GM19351 (cell line): ENCODE measurements at regions not wholly inside any gene's neighbourhood (a gene's known extent, or its start where the extent isn't known, plus 50 kb on each side); places are given as distances from the start of the nearest gene placed in this dataset.

Source experiments
- ATAC-seq: cut with Tn5 transposase; IDR thresholded peaks from one replicate; pipeline ENCODE4 v1.9.1; 2021; ENCODE audit warnings: mild to moderate bottlenecking, moderate library complexity; ENCODE audit not compliant: unreplicated experiment

DNA sequence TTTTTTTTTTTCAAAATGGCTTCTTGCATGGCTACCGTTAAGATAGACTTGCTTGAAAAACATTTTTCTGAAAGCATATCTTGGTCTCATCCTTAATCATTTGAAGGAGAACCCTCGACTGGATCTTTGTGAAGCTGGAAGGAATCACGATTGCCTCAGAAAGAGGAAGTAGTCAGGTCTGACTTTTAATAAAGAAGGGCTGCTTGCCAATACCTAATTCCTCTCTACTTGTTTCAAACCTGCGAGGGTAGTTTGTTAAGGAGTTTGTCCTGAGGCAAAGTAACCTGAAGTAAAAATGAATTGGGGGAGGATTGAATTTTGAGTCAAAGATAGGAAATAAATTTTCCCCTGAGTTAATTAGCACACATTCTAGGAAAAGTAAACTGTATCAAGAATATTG lies 288.1 kb upstream of the MAP3K7 start:
- no peak for ATAC-seq

DNA sequence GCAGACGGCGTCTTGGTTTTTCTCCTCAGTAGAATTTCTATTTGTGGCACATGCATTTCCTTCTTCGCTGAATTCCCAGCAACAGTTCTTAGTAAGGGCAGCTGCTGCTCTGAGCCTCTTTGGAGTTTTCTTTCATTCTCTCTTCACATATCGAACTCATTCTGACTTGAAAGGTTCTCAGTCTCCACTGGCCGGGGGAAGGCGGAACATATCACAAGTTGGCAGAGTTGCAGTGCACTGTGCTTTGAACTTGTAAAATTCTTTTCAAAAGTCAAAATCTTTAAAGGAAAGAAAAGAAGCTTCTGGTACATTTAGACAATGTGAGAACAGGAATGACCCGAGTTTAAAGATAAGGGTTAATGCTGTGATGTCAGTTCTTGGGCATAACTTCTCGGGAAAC lies 286.1 kb upstream of the MAP3K7 start:
- no peak for ATAC-seq

DNA sequence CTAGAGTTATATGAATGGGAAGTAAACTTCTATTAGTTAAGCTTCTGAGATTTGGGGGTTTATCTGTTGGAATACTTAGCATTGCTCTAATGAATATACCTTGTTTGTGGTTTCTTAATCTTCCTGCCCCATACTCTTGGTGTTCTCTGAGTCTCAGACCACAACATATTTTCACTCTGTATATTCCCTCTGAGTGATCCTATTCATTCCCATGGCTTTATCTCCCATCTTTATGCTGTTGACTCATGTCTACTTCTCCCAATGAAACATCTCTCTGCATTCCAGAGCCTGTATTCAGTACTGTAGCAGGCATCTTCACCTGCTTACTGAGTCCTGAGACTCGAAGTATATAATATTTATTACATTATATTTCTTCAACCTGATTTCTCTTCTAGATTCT lies 283.7 kb upstream of the MAP3K7 start:
- no peak for ATAC-seq

DNA sequence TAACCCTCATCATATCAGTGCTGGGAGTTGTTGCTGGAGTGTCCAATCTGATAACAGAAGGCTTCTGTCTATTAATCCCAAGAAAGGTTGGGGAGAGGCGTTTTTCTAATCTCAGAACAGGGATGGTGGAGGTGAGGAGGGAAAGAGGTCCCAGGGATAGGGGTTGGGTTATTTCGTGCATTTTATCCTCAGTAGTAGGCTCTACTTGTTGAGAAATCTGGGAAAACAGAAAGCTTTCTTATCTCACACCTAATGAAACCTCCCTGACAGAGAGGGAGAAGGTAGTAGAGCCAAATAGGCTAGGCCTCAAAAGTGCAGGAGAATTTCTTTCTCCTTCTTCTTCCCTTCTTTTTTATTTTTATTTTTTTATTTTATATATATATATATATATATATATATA lies 281.8 kb upstream of the MAP3K7 start:
- ATAC-seq: no peak

DNA sequence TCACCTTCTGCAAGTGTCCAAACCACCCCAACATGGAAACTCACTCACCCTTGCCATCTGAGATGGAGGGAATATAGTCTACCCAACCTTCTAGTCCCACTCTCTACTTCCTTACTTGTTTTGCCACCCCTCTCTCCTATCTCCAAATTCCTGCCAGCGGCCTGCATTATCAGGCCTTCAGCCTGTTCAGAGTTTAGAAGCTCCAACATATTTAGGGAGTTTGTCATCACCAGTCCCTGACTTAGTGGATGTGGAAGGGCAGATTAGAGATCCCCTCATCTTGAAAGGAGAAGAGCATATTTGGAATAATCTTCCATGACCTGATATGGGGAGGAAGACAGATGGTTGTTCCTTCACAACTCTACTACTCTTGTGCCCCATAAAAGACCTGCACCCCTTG lies 281.4 kb upstream of the MAP3K7 start:
- no peak for ATAC-seq

DNA sequence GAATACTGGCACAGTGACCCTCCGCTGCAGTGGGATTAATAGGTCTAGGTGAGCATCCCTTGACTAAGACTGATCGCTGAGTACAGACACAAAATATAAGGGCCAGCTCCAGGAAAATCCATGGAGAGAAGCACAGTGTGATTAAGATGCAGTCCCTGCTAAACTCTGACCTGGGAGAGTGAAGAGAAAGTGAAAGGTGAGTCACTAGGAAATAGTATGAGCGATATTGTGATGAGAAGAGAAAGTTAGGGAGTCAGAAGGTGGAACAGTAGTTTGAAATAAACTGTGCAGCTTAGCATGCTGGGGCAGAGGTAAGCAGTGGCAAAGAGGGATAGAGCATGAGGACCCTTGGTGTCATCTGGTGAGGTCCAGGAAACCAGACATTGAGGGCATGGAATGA lies 278.6 kb upstream of the MAP3K7 start:
- ATAC-seq: no peak

DNA sequence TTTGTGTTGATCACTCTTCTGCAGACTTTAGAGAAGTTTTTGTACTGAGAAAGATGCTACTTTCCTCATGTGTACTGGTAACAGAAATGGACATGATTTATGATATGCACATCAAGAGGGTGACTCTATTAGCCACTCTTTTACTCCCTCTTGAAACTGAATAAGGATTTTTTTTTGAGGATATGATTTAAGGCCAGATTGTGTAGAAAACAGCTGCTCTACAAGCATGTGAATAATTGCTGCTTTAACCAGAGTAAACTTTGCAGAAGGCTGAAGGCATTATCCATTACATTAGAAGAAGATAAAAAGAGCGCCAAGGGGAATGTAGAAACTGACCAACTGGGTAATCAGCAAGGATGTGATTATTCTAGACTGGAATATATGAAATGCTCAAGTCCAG lies 276.2 kb upstream of the MAP3K7 start:
- no peak for ATAC-seq

DNA sequence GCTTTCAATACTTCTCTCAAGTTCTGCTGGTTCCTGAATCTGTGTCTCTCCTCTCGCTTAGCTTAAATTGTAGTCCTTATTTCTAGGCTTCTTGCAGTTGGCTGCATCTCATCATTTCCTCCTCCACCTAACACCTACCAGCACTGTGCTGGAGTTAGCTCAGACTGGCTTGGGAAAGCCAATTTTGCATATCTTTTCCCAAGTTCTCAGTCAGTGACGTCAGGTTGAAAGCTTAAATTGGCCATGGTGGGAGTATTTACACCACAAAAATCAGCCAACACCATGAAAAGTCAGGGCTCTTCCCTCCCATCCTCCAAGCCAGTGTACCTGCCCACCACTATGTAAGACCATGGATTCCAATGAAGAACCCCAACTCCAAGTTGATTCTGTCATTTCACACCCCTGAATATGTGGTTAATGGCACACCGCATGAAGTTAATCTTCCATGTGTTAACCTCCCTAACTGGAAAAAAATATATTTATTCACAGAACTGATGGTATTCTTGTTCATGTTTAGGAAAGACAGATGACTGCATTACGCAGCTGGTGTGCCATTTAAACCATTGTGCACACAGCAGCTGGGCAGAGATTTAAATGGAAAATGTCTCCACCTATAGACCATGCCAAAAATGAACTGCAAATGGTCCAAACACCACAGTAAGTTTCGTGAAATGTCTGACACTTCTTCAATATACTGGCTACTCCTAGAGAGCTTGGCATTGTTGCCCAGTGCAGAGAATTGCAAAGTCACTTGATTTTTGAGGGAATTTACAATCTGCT lies 274.1 kb upstream of the MAP3K7 start:
- ATAC-seq: no peak

DNA sequence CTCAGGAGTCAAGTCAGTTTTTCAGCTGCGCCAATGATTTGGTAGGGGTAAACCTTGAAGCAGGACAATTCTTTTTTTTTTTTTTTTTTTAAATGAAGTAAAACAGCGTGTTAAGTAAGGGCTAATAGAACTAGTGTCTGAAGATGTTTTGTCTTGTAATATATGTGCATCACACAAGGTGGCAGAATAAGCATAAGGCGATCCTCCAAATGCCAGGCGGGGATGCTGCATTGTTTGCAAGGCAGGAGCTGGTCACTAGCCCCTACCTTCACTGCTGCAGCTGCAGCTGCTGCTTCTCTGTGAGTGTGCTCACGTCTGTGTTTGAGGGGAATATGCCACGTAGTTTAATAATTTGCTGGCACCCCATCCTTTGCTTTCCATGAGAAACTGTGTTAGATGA lies 272.7 kb upstream of the MAP3K7 start:
- ATAC-seq: no peak

DNA sequence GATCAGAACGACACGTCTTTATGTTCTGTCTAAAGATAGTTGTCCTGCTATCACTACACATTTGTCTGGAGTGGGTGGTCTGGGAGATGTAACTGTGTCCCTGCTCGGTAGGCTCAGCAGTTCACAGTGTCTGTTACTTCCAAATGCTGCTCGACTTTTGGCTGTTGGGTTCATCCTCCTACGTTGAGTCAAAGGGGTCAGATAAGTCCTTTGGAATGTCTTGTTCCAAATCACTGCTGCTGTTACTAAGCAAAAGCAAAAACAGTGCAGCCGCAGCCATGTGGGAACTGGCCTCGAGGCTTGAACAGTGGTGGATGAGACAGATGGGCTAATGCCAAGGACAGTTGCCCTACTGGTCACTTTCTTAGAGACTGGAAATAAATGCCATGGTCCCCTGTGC lies 272.2 kb upstream of the MAP3K7 start:
- no peak for ATAC-seq

DNA sequence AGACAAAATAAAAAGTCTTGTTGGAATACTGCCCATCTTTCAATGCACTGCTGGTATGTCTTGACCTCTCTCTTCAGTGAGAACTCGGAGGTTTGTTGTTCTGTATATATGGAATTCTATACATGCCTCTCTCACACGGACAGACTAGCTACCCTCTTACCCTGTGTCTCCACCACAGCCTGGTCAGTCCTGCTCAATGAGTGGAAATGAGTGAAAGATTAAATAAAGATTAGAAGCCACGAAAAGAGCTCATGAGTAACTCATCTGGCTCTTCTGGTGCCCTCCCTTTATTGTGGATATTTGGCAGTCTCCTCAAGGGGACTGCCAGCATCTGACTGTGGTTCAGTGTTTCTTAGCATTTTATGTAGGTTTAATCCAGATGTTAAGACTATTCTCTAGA lies 262.8 kb upstream of the MAP3K7 start:
- no peak for ATAC-seq

DNA sequence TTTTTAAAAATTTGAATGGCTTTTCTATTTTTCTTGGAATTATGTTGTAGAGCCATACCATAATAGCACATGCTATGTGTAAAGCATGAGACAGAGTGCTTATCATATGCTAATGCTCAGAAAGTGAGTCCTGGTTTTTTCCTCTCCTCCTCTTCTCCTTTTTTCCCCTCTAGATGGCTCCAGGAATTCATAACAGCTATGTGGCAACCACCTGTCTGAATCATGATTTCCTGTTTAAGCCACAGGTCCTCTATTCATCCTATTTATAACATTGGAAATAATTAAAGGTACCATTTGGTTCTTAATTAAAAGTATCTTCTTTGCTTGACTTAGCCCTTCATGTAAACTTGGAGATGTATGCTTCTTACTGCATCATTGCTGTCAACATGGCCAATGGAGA lies 260.0 kb upstream of the MAP3K7 start:
- ATAC-seq: no peak

DNA sequence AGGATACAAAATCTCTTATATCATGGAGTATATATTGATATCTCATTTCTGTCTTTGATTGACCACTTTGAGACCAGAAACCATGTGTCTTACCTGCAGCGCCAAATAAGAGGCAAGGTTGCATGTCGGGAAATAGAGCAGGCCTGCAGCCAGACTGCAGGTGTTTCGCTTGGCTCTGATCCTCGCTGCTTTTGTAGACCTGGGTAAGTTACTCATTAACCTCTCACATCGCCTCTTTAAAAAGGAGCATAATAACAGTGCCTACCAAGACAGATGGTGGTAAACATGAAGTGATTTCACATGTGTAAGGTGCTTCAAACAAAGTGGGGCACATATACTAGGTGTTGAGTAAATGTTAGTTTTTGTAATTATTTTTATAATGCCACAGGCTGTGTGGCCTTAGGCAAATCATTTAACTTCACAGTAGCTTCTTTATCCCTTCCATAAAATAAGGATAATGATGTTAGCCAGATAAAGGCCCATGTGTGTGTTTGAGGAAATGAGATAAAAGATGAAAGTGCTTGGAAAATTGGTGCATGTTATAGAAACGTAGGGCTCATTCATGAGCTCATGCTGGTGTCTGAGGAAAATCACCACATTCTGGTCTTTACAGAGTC lies 248.8 kb upstream of the MAP3K7 start:
- no peak for ATAC-seq

DNA sequence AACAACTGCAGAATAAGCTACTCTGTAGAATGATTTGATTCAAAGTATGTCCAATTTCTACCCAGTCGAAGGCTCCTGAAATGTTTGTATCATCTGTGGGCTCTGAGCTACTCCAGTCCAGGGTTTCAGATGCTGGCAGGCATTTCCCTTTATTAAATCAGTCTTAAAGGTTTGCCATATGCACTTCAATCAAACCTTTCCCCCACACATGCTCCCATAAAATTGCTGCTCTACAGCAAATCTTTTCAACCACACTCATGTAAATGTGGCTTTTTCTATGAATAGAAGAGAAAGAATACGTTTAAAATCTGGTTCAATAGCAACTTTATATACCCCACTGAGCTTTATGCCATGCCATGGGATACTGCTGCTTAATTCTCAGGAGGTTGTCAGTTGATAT lies 242.4 kb upstream of the MAP3K7 start:
- no peak for ATAC-seq

DNA sequence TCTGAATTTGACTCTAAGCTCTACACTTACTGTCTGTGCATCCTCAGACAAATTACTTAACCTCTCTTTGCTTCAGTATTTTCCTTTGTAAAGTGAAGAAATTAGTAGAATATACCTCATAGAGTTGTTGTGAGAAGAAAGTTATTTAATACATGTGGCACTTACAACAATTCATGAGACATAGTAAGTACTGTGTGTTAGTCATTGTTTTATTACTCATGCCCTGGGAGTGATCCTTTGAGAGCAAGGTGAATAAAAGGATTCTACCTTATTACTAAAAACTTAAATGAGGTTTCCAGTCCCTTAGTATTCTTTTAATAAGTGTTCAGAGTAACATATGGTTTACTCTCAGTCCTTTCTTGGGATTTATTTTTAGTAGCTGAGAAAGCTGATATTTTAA lies 233.6 kb upstream of the MAP3K7 start:
- no peak for ATAC-seq

DNA sequence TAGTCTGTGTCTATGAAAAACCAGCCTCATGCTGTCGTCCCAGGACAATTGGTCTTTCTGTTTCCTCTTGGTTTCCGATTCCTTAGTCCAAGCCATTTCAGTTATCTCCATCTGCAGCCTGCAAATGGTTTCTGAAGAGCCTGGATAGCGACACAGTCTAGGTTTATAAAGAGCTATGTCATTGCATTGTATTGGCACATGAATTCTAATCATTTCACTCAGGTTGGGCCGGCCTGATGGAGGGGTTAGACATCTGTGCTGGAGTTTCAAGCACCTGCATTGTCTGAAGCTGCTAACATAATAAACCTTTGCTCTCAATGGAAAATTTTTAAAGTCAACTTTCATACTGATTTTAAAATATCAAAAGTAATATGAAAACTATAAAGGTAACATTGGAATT lies 232.6 kb upstream of the MAP3K7 start:
- no peak for ATAC-seq

DNA sequence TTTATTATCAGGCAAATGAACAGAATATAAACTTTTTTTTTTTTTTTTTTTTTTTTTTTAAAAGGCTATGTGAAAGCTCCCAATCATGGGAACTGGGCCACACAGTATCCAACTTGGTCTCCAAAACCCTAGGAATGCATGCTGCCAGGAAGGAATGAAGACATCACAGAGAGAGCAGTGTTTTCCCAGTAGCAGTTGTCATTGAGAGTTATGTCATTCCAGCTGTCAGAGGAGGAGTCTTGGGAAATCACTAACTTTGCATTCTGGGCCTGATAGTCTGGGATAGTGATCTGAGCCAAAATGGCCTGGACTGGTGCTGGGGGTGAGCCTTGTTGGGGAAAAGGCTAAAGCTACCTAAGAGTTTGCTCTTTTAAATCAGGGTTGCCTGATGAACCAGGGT lies 231.3 kb upstream of the MAP3K7 start:
- no peak for ATAC-seq

DNA sequence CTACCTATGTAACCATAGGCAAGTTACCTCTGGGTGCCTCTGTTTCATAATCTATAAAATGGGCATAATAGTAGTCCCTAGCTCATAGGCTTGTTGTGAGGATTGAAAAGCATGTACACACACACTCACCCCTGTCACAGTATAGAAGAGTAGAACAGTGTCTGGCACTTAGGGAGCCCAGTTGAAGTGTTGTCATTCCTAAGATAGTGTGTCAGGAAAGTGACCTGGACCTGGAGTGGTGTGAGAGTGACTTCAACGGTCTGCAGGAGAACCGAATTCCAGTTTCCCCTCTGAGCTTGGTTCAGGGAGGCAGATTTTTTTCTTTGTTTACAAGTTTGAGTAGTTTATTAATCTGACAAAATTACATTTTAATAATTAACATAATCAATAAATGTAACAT lies 229.9 kb upstream of the MAP3K7 start:
- ATAC-seq: no peak

DNA sequence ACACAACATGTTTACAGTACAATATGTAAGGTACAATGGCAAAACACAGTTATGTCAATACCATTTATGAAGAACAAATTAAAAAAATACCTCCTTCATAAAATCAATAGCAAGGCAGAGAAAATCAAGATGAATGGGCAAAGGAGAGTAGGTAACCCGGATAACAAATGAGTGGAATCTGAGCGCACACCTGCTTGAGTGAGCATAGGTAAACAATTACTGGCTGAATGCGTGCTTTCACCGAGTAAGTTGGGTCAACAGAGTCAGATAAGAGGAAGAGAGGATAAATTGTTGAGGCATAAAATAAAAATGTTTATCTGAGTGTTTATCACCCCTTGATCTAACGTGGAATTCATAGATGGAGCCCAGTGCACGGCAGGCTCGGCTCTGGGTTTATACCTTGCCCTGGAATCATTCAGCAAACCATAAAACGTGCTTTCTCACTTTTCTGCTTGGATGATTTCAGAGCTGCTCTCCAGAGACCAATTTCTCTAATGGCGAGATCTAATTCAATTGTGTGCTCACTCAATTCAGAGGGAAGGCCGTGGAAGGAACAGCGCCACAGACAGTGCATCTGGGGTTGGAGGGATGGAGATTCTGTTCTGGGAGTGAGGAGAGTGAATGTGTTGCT lies 224.8 kb upstream of the MAP3K7 start:
- ATAC-seq: no peak

DNA sequence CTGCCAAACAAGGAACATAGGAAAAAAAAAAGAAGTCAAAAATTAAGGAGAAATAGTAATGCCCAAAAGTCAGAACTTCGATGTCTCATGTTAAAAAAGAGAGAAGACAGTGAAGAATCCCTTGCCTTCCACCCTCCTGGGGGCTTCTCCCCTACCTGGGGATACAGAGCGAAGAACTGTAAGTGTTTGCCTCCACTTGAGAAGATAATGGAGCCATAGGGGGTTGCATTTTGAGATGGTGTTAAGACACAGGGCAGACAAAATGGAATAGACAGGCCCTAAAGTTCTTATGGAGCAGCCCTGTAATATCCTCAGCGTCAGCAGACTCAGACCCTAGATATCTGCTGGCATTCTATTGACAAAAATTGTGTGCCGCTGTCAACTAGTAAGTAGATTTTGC lies 222.2 kb upstream of the MAP3K7 start:
- ATAC-seq: no peak

DNA sequence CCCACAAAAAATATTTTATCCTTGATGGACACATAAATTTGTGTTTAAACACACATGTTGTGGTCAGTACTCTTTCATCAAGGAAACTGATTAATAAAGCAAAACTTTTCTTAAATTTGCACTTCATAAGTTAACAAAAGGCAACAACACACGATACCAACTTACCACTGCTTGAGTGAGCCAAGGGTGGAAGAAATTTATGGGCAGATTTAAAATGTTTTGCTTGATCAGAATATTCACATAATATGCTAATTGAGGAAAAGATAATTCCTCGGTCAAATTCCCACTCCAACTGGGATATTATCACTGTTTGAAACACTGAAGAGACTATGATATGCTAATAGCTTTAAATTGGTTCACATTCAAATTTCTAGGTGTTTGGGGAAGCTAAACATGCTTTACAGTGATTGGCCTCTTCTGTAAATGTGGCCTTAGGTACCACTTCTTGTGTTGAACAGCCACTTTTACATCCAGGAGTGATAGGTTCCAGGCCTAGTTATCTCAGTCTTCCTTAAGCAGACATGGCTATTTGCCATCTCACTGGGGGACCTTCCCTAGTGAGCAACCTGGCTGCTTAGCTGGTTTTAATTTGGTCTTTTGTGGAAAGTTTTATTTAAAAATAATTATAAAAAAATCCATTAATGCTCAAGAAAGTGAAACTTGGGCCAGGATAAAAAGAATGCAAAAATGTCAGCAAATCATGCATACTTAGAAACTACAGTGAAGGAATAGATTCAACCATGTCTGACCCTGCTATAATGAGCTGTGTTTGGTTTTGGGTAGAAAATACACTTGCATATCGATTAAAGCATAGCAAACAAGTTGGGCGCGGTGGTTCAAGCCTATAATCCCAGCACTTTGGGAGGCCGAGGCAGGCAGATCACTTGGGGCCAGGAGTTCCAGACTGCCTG lies 221.2 kb upstream of the MAP3K7 start:
- no peak for ATAC-seq
